ENCODE measurements at regions not wholly inside any gene's neighbourhood (a gene's known extent, or its start where the extent isn't known, plus 50 kb on each side); places are given as distances from the start of the nearest gene placed in this dataset.
"Not testable (repeated sequence)": the region's sequence is repeated elsewhere in the genome, so short reads cannot be mapped to it uniquely, and the experiment has no call there.

GRCh38 chr18:14190776-14191442 lies 58.7 kb upstream of the ZNF519 start:
- TF ChIP-seq EZH2phosphoT487 (IDR thresholded peaks at IDR 0.05; ENCODE audit: insufficient read depth, low read depth); EZH2 (IDR thresholded peaks at IDR 0.05; ENCODE audit: insufficient read depth, poor library complexity, severe bottlenecking): not testable (repeated sequence)

Data from GM23248 (cell line).